K562 (cell line): ENCODE measurements at regions not wholly inside any gene's neighbourhood (a gene's known extent, or its start where the extent isn't known, plus 50 kb on each side); places are given as distances from the start of the nearest gene placed in this dataset.

Experiments
- CEBPB ChIP-seq: fragments of 450-650 bp; IDR thresholded peaks from 2 replicates; pipeline ENCODE4 v1.6.1; 2016; ENCODE audit warnings: missing genetic modification characterization, missing compliant biosample characterization
- FOS ChIP-seq: IDR thresholded peaks from 3 replicates; pipeline ENCODE4 v1.6.1; 2011; ENCODE audit not compliant: insufficient read length; ENCODE audit errors: extremely low read depth
- MCM7 ChIP-seq, 2 experiments: fragments of 450-650 bp; IDR thresholded peaks; 2 replicates each; pipeline ENCODE4 v1.6.1; 2016 to 2018
- POLR2A ChIP-seq: fragments of 450-650 bp; conservative IDR thresholded peaks from 2 replicates; pipeline ENCODE4 v1.6.1; 2016
- PTBP1 ChIP-seq: fragments of 200-400 bp; formaldehyde crosslinking; IDR thresholded peaks from 2 replicates; pipeline ENCODE4 v1.6.1; 2017; ENCODE audit warnings: low read depth, low read length
- SAP30 ChIP-seq: fragments of 200-600 bp; sonication (generic); IDR thresholded peaks from 2 replicates; pipeline ENCODE4 v1.6.1; 2012; ENCODE audit warnings: borderline replicate concordance, low read depth, mild to moderate bottlenecking, moderate library complexity, low read length, control low read depth, inconsistent platforms; ENCODE audit not compliant: insufficient read depth, poor library complexity, severe bottlenecking
- STAT5A ChIP-seq: IDR thresholded peaks from 2 replicates; pipeline ENCODE4 v1.6.1; 2012; ENCODE audit warnings: low read length, inconsistent platforms, borderline replicate concordance
- SUPT5H ChIP-seq: fragments of 450-650 bp; IDR thresholded peaks from 2 replicates; pipeline ENCODE4 v1.6.1; 2016
- TAF1 ChIP-seq: IDR thresholded peaks from 2 replicates; pipeline ENCODE4 v1.6.1; 2011; ENCODE audit warnings: mild to moderate bottlenecking, low read length, moderate library complexity; ENCODE audit not compliant: insufficient read depth, control insufficient read depth, severe bottlenecking; ENCODE audit errors: extremely low read depth
- TGIF2 ChIP-seq: sonication (generic); formaldehyde crosslinking; IDR thresholded peaks from 2 replicates; pipeline ENCODE4 v1.8.1; 2022; ENCODE audit warnings: mild to moderate bottlenecking, missing genetic modification reagents, moderate library complexity
- TF ChIP-seq, protein P1 (sequence below), 2 experiments: IDR thresholded peaks; 2 replicates each; pipeline ENCODE4 v1.6.1; 2011; ENCODE audit warnings: borderline replicate concordance in 1 of 2, control low read depth in 1 of 2, low read depth in 1 of 2, low read length in 1 of 2, mild to moderate bottlenecking in 1 of 2, mixed read lengths in 1 of 2, moderate library complexity in 1 of 2; ENCODE audit not compliant: insufficient read depth in 1 of 2, insufficient read length in 1 of 2, poor library complexity in 1 of 2, severe bottlenecking in 1 of 2; ENCODE audit errors: extremely low read depth in 1 of 2
- TF ChIP-seq, protein P2 (sequence below): fragments of 450-650 bp; IDR thresholded peaks from 2 replicates; pipeline ENCODE4 v1.6.1; 2016; ENCODE audit warnings: mild to moderate bottlenecking

- no peak for TF ChIP-seq CEBPB (tag)
- no peak for TF ChIP-seq TAF1
- TF ChIP-seq SUPT5H: no peak
- no peak for TF ChIP-seq POLR2A
- TF ChIP-seq, protein P1, sequence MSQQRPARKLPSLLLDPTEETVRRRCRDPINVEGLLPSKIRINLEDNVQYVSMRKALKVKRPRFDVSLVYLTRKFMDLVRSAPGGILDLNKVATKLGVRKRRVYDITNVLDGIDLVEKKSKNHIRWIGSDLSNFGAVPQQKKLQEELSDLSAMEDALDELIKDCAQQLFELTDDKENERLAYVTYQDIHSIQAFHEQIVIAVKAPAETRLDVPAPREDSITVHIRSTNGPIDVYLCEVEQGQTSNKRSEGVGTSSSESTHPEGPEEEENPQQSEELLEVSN (IDR thresholded peaks at IDR 0.05; ENCODE audit: borderline replicate concordance in 1 of 2, extremely low read depth in 1 of 2, insufficient read depth in 1 of 2, insufficient read length in 1 of 2, low read depth in 1 of 2, low read length in 1 of 2, poor library complexity in 1 of 2, severe bottlenecking in 1 of 2): no peak
- TF ChIP-seq SAP30: no peak
- TF ChIP-seq, protein P2, sequence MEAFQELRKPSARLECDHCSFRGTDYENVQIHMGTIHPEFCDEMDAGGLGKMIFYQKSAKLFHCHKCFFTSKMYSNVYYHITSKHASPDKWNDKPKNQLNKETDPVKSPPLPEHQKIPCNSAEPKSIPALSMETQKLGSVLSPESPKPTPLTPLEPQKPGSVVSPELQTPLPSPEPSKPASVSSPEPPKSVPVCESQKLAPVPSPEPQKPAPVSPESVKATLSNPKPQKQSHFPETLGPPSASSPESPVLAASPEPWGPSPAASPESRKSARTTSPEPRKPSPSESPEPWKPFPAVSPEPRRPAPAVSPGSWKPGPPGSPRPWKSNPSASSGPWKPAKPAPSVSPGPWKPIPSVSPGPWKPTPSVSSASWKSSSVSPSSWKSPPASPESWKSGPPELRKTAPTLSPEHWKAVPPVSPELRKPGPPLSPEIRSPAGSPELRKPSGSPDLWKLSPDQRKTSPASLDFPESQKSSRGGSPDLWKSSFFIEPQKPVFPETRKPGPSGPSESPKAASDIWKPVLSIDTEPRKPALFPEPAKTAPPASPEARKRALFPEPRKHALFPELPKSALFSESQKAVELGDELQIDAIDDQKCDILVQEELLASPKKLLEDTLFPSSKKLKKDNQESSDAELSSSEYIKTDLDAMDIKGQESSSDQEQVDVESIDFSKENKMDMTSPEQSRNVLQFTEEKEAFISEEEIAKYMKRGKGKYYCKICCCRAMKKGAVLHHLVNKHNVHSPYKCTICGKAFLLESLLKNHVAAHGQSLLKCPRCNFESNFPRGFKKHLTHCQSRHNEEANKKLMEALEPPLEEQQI: no peak
- no peak for TF ChIP-seq STAT5A
- no peak for TF ChIP-seq TGIF2 (CRISPR knock-in tag)
- no peak for TF ChIP-seq MCM7 (IDR thresholded peaks at IDR 0.05)
- TF ChIP-seq PTBP1: no peak
- TF ChIP-seq FOS: no peak
Observed at GRCh38 chr4:185945252-185945651, 123.7 kb upstream of the TLR3 start.
